Thyroid gland (tissue), 4 donors: ENCODE measurements at regions not wholly inside any gene's neighbourhood (a gene's known extent, or its start where the extent isn't known, plus 50 kb on each side); places are given as distances from the start of the nearest gene placed in this dataset.

Source experiments
- DNase-seq, 2 donors: peaks; one replicate each; pipeline ENCODE4 v3.0.0-alpha.2; 2019
- H3K27ac ChIP-seq, 3 donors: fragments of 200-600 bp; sonication (generic); 1 replicate in 2 of 3; 2 replicates in 1 of 3; pipeline ENCODE4 v1.5.1; 2016 to 2019; ENCODE audit warnings: mild to moderate bottlenecking in 1 of 3, moderate library complexity in 1 of 3
- H3K27me3 ChIP-seq: fragments of 200-600 bp; sonication (generic); one replicate; pipeline ENCODE4 v1.5.1; 2019
- H3K36me3 ChIP-seq, 2 donors: fragments of 200-600 bp; sonication (generic); one replicate each; pipeline ENCODE4 v1.5.1; 2016 to 2019
- H3K4me1 ChIP-seq, 2 donors: fragments of 200-600 bp; sonication (generic); one replicate each; pipeline ENCODE4 v1.5.1; 2017 to 2019
- H3K4me3 ChIP-seq, 3 donors: fragments of 200-600 bp; sonication (generic); replicated peaks in 1 of 3; 1 replicate in 2 of 3; 2 replicates in 1 of 3; pipeline ENCODE4 v1.5.1; 2016; ENCODE audit warnings: mild to moderate bottlenecking in 1 of 3
- H3K9me3 ChIP-seq: fragments of 200-600 bp; sonication (generic); one replicate; pipeline ENCODE4 v1.5.1; 2017
- CTCF ChIP-seq, 6 experiments: fragments of 200-600 bp in 3 of 6; fragments of 450-650 bp in 3 of 6; sonication (generic) in 3 of 6; IDR thresholded peaks; one replicate each; pipeline ENCODE4 v1.5.1; 2016 to 2019; ENCODE audit warnings: antibody characterized with exemption in 6 of 6, mild to moderate bottlenecking in 2 of 6, inconsistent platforms in 1 of 6, moderate library complexity in 1 of 6
- POLR2A ChIP-seq, 2 donors: fragments of 450-650 bp; IDR thresholded peaks; one replicate each; pipeline ENCODE4 v1.6.1; 2017; ENCODE audit warnings: antibody characterized with exemption in 2 of 2, mild to moderate bottlenecking in 2 of 2, moderate library complexity in 1 of 2
- WGBS, 2 donors: methylation state at CpG; one replicate each; pipeline ENCODE4 v1.1.5; 2017; 5-methylcytosine and 5-hydroxymethylcytosine counted together
- intact Hi-C: fragments of 100-400 bp; cut with DNase I; formaldehyde crosslinking; loops from one replicate; pipeline ENCODE4 v1.15.1; 2023

GRCh38 chr5:99275128-99275527 lies 346.3 kb upstream of the CHD1 start:
- DNase-seq: no peak
- Histone ChIP-seq H3K4me1 (no peaks in the 10 kb centered on the region), H3K27me3 (no peaks in the 10 kb centered on the region), H3K36me3 (no peaks in the 10 kb centered on the region), H3K27ac (no peak overlapping the region), H3K4me3 (no peak overlapping the region), H3K9me3 (no peaks in the 10 kb centered on the region)
- no peak for TF ChIP-seq POLR2A (IDR thresholded peaks at IDR 0.05)
- no peak for TF ChIP-seq CTCF (IDR thresholded peaks at IDR 0.05)
- intact Hi-C loops: no loop called here
- 78 to 82% methylated on average over 1 of the region's 1 CpG for WGBS, 2 donors

- Histone ChIP-seq H3K4me1 (no peaks in the 10 kb centered on the region), H3K4me3 (no peak overlapping the region), H3K36me3 (no peaks in the 10 kb centered on the region), H3K27me3 (no peaks in the 10 kb centered on the region), H3K27ac (no peak overlapping the region), H3K9me3 (no peaks in the 10 kb centered on the region)
- WGBS, 2 donors: 65 to 72% methylated on average over 2 of the region's 2 CpGs
- DNase-seq: no peak
- intact Hi-C loops: no loop called here
- TF ChIP-seq POLR2A (IDR thresholded peaks at IDR 0.05) (no peak), CTCF (IDR thresholded peaks at IDR 0.05) (no peak)
Observed at GRCh38 chr5:99272576-99272975, 343.8 kb upstream of the CHD1 start.

- Histone ChIP-seq H3K4me3 (no peak overlapping the region), H3K4me1 (no peaks in the 10 kb centered on the region), H3K9me3 (no peaks in the 10 kb centered on the region), H3K27me3 (no peaks in the 10 kb centered on the region), H3K27ac (no peak overlapping the region), H3K36me3 (no peaks in the 10 kb centered on the region)
- intact Hi-C loops: no loop called here
- TF ChIP-seq POLR2A (IDR thresholded peaks at IDR 0.05) (no peak), CTCF (IDR thresholded peaks at IDR 0.05) (no peak)
- DNase-seq: no peak
- 54 to 59% methylated on average over 2 of the region's 2 CpGs for WGBS, 2 donors
Observed at GRCh38 chr5:99258819-99259218, 330.0 kb upstream of the CHD1 start.

GRCh38 chr5:99248066-99248465 lies 319.3 kb upstream of the CHD1 start:
- Histone ChIP-seq H3K9me3 (no peaks in the 10 kb centered on the region), H3K27ac (no peak overlapping the region), H3K4me1 (no peaks in the 10 kb centered on the region), H3K27me3 (no peaks in the 10 kb centered on the region), H3K36me3 (no peaks in the 10 kb centered on the region), H3K4me3 (no peak overlapping the region)
- no peak for DNase-seq
- TF ChIP-seq POLR2A (IDR thresholded peaks at IDR 0.05) (no peak), CTCF (IDR thresholded peaks at IDR 0.05) (no peak)
- intact Hi-C loops: no loop called here
- 28 to 32% methylated on average over 2 of the region's 2 CpGs for WGBS, 2 donors

GRCh38 chr5:99247346-99247745 lies 318.5 kb upstream of the CHD1 start:
- no peak overlapping the region for H3K27ac ChIP-seq
- H3K9me3 ChIP-seq: no peaks in the 10 kb centered on the region
- WGBS, 2 donors: 82 to 83% methylated on average over 4 of the region's 4 CpGs
- TF ChIP-seq POLR2A (IDR thresholded peaks at IDR 0.05) (no peak), CTCF (IDR thresholded peaks at IDR 0.05) (no peak)
- no peak for DNase-seq
- H3K4me1 ChIP-seq: no peaks in the 10 kb centered on the region
- no peaks in the 10 kb centered on the region for H3K36me3 ChIP-seq
- intact Hi-C loops: no loop called here
- H3K27me3 ChIP-seq: no peaks in the 10 kb centered on the region
- H3K4me3 ChIP-seq: no peak overlapping the region
